ENCODE measurements at regions not wholly inside any gene's neighbourhood (a gene's known extent, or its start where the extent isn't known, plus 50 kb on each side); places are given as distances from the start of the nearest gene placed in this dataset.

DNA sequence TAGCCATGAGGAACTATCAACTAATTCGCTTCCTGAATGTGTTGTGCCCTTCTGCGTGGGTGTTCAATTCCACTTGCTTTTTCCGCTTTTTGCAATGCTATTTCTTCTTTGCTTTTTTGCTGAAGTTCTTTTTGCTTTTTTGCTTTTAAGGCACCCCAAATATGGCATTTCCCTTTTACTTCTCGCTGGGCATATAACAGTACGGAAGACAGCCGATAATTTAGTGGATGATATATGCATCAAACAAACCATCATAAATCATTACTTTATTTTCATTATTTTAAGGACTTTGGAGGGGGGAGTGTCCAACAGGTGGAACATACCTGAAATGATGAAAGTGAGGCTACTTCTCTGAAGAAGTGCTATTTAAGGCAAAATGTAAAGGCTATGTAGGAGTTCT is 277.0 kb upstream of the MTPN start:
- TF ChIP-seq, protein P1, sequence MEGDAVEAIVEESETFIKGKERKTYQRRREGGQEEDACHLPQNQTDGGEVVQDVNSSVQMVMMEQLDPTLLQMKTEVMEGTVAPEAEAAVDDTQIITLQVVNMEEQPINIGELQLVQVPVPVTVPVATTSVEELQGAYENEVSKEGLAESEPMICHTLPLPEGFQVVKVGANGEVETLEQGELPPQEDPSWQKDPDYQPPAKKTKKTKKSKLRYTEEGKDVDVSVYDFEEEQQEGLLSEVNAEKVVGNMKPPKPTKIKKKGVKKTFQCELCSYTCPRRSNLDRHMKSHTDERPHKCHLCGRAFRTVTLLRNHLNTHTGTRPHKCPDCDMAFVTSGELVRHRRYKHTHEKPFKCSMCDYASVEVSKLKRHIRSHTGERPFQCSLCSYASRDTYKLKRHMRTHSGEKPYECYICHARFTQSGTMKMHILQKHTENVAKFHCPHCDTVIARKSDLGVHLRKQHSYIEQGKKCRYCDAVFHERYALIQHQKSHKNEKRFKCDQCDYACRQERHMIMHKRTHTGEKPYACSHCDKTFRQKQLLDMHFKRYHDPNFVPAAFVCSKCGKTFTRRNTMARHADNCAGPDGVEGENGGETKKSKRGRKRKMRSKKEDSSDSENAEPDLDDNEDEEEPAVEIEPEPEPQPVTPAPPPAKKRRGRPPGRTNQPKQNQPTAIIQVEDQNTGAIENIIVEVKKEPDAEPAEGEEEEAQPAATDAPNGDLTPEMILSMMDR (conservative IDR thresholded peaks at IDR 0.05; ENCODE audit: low read depth, low read length): no peak
- TF ChIP-seq POLR2A (IDR thresholded peaks at IDR 0.05; ENCODE audit: low read depth, low read length): no peak
- no peak for TF ChIP-seq RFX5 (IDR thresholded peaks at IDR 0.05; ENCODE audit: low read depth, low read length)
- TF ChIP-seq NFE2L2 (IDR thresholded peaks at IDR 0.05; ENCODE audit: low read depth, low read length): no peak
- no peak for TF ChIP-seq MAZ (IDR thresholded peaks at IDR 0.05; ENCODE audit: borderline replicate concordance, low read depth, low read length)
- TF ChIP-seq RAD21 (IDR thresholded peaks at IDR 0.05; ENCODE audit: low read length): no peak
- no peak for TF ChIP-seq RCOR1 (IDR thresholded peaks at IDR 0.05; ENCODE audit: insufficient replicate concordance, low read length)
- TF ChIP-seq SMC3 (IDR thresholded peaks at IDR 0.05; ENCODE audit: low read depth, low read length): no peak
- TF ChIP-seq, protein P2, sequence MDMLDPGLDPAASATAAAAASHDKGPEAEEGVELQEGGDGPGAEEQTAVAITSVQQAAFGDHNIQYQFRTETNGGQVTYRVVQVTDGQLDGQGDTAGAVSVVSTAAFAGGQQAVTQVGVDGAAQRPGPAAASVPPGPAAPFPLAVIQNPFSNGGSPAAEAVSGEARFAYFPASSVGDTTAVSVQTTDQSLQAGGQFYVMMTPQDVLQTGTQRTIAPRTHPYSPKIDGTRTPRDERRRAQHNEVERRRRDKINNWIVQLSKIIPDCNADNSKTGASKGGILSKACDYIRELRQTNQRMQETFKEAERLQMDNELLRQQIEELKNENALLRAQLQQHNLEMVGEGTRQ (IDR thresholded peaks at IDR 0.05; ENCODE audit: low read depth, low read length): no peak
- no peak for TF ChIP-seq MXI1 (IDR thresholded peaks at IDR 0.05; ENCODE audit: borderline replicate concordance, low read depth, low read length)
- no peak for TF ChIP-seq MAFK (IDR thresholded peaks at IDR 0.05; ENCODE audit: low read depth, low read length)
- no peak for TF ChIP-seq CEBPB (IDR thresholded peaks at IDR 0.05; ENCODE audit: low read depth, low read length)
- TF ChIP-seq CHD1 (IDR thresholded peaks at IDR 0.05; ENCODE audit: low read depth, low read length): no peak
- TF ChIP-seq, protein P3, sequence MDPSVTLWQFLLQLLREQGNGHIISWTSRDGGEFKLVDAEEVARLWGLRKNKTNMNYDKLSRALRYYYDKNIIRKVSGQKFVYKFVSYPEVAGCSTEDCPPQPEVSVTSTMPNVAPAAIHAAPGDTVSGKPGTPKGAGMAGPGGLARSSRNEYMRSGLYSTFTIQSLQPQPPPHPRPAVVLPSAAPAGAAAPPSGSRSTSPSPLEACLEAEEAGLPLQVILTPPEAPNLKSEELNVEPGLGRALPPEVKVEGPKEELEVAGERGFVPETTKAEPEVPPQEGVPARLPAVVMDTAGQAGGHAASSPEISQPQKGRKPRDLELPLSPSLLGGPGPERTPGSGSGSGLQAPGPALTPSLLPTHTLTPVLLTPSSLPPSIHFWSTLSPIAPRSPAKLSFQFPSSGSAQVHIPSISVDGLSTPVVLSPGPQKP (IDR thresholded peaks at IDR 0.05; ENCODE audit: borderline replicate concordance, low read depth, low read length): no peak
